ENCODE measurements at regions not wholly inside any gene's neighbourhood (a gene's known extent, or its start where the extent isn't known, plus 50 kb on each side); places are given as distances from the start of the nearest gene placed in this dataset.

DNA sequence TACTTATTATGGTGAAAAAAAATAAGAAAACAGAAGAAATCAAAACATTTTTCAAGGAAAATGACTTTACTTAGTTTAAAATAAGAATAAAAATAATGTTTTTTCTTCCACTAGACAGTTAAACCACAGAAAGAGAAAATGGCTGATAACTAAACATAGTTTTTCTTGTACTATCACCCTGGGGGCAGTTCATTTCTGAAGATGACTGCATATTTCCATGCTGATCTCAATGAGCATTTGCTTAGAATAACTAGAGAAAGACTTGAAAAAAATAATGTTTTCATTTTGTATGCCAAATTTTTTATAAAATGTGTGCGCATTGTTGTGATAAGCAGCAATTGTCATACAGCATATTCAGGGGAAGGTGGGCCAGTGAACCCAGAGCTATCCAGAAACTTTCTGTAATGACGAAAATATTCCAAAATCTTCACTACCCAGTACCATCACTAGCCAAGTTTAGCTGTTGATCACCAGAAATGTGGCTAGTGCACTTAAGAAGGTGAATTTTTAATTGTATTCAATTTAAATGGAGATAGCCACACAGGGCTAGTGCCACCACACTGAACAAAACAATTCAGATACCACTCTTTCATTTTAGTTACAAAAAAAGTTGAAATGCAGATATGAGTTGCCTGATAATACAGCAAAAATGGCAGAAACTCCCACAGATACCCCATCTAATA lies 513.4 kb upstream of the NETO1 start:
- Histone ChIP-seq H3K36me3 (replicated peaks; ENCODE audit: low read depth, low read length) (no peaks in the 10 kb centered on the region), H3K27me3 (ENCODE audit: low read depth, low read length) (no peaks in the 10 kb centered on the region), H3K4me2 (ENCODE audit: low read length) (no peak overlapping the region), H4K20me1 (ENCODE audit: insufficient read depth, low read length) (no peaks in the 10 kb centered on the region), H3K4me3 (ENCODE audit: low read length) (no peak overlapping the region), H3K9me3 (ENCODE audit: insufficient read depth, low read length) (no peaks in the 10 kb centered on the region), H2AFZ (ENCODE audit: low read depth, low read length) (no peak overlapping the region), H3K79me2 (ENCODE audit: low read length) (no peaks in the 10 kb centered on the region), H3K9ac (ENCODE audit: low read length) (no peak overlapping the region), H3K27ac (ENCODE audit: low read length) (no peak overlapping the region), H3K4me1 (ENCODE audit: low read length) (no peaks in the 10 kb centered on the region)
- TF ChIP-seq EZH2phosphoT487 (IDR thresholded peaks at IDR 0.05; ENCODE audit: low read depth): no peak
- no peak for TF ChIP-seq CTCF (IDR thresholded peaks at IDR 0.05; ENCODE audit: low read depth, low read length)

DNA sequence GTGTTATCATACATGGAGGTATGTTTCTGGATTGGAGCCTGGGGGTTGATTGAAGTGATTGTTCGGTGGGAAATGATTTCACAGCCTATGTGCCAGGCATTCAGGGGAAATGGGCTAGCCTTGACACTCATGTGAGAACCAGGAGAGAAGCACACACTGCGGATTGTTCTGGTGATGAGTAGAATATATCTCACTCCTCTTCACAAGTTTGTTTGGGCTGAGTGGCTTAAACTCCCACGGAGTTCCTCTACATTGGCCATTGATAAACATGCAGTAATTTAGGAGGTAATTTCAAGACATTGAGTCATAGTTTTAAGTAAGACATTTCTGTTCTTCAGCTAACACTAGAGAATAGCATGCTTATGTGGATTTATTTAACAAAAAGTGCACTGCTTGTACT lies 498.9 kb upstream of the NETO1 start:
- H2AFZ ChIP-seq (ENCODE audit: low read depth, low read length): no peak overlapping the region

GRCh38 chr18:73365018-73365417 lies 497.2 kb upstream of the NETO1 start:
- Histone ChIP-seq H2AFZ (ENCODE audit: low read depth, low read length) (no peak overlapping the region), H3K27me3 (ENCODE audit: low read depth, low read length) (no peaks in the 10 kb centered on the region), H3K79me2 (ENCODE audit: low read length) (no peaks in the 10 kb centered on the region), H3K9ac (ENCODE audit: low read length) (no peak overlapping the region), H3K4me2 (ENCODE audit: low read length) (no peak overlapping the region), H3K27ac (ENCODE audit: low read length) (no peak overlapping the region), H3K36me3 (replicated peaks; ENCODE audit: low read depth, low read length) (no peaks in the 10 kb centered on the region), H3K4me1 (ENCODE audit: low read length) (no peaks in the 10 kb centered on the region), H3K4me3 (ENCODE audit: low read length) (no peak overlapping the region), H3K9me3 (ENCODE audit: insufficient read depth, low read length) (peaks cover 4% of the 10 kb centered on the region; the same call in 1 of the 2 replicates), H4K20me1 (ENCODE audit: insufficient read depth, low read length) (no peaks in the 10 kb centered on the region)
- no peak for TF ChIP-seq EZH2phosphoT487 (IDR thresholded peaks at IDR 0.05; ENCODE audit: low read depth)
- TF ChIP-seq CTCF (IDR thresholded peaks at IDR 0.05; ENCODE audit: low read depth, low read length): no peak

More for the DNA sequence above, 498.9 kb upstream of the NETO1 start:
- Histone ChIP-seq H3K9ac (ENCODE audit: low read length) (no peak overlapping the region), H3K4me1 (ENCODE audit: low read length) (no peaks in the 10 kb centered on the region), H3K27ac (ENCODE audit: low read length) (no peak overlapping the region), H3K27me3 (ENCODE audit: low read depth, low read length) (no peaks in the 10 kb centered on the region), H3K79me2 (ENCODE audit: low read length) (no peaks in the 10 kb centered on the region), H3K36me3 (replicated peaks; ENCODE audit: low read depth, low read length) (no peaks in the 10 kb centered on the region), H3K9me3 (ENCODE audit: insufficient read depth, low read length) (peaks cover 4% of the 10 kb centered on the region; the same call in 1 of the 2 replicates), H4K20me1 (ENCODE audit: insufficient read depth, low read length) (no peaks in the 10 kb centered on the region), H3K4me2 (ENCODE audit: low read length) (no peak overlapping the region), H3K4me3 (ENCODE audit: low read length) (no peak overlapping the region)
- TF ChIP-seq CTCF (IDR thresholded peaks at IDR 0.05; ENCODE audit: low read depth, low read length) (no peak), EZH2phosphoT487 (IDR thresholded peaks at IDR 0.05; ENCODE audit: low read depth) (no peak)

- no peak overlapping the region for H3K9ac ChIP-seq (ENCODE audit: low read length)
- H3K9me3 ChIP-seq (ENCODE audit: insufficient read depth, low read length): no peaks in the 10 kb centered on the region
- H3K4me3 ChIP-seq (ENCODE audit: low read length): no peak overlapping the region
- TF ChIP-seq CTCF (IDR thresholded peaks at IDR 0.05; ENCODE audit: low read depth, low read length): no peak
- no peak for TF ChIP-seq EZH2phosphoT487 (IDR thresholded peaks at IDR 0.05; ENCODE audit: low read depth)
- H4K20me1 ChIP-seq (ENCODE audit: insufficient read depth, low read length): no peaks in the 10 kb centered on the region
- H3K4me2 ChIP-seq (ENCODE audit: low read length): no peak overlapping the region
- H2AFZ ChIP-seq (ENCODE audit: low read depth, low read length): no peak overlapping the region
- H3K27me3 ChIP-seq (ENCODE audit: low read depth, low read length): no peaks in the 10 kb centered on the region
- no peaks in the 10 kb centered on the region for H3K36me3 ChIP-seq (replicated peaks; ENCODE audit: low read depth, low read length)
- no peaks in the 10 kb centered on the region for H3K4me1 ChIP-seq (ENCODE audit: low read length)
- no peaks in the 10 kb centered on the region for H3K79me2 ChIP-seq (ENCODE audit: low read length)
- no peak overlapping the region for H3K27ac ChIP-seq (ENCODE audit: low read length)
Measured at GRCh38 chr18:73355121-73355520, 487.3 kb upstream of the NETO1 start.

Measured in OCI-LY3 (cell line).